ENCODE measurements at regions not wholly inside any gene's neighbourhood (a gene's known extent, or its start where the extent isn't known, plus 50 kb on each side); places are given as distances from the start of the nearest gene placed in this dataset.

- Histone ChIP-seq H3K4me3 (no peak overlapping the region), H3K4me1 (no peaks in the 10 kb centered on the region), H3K27me3 (no peaks in the 10 kb centered on the region), H3K9me3 (no peaks in the 10 kb centered on the region), H3K36me3 (replicated peaks in 1 of 2; ENCODE audit: insufficient read depth in 1 of 2, low read depth in 2 of 2) (no peaks in the 10 kb centered on the region), H3K27ac (no peak overlapping the region)
- TF ChIP-seq POLR2A (IDR thresholded peaks at IDR 0.05), result no peak
- TF ChIP-seq, protein P1, sequence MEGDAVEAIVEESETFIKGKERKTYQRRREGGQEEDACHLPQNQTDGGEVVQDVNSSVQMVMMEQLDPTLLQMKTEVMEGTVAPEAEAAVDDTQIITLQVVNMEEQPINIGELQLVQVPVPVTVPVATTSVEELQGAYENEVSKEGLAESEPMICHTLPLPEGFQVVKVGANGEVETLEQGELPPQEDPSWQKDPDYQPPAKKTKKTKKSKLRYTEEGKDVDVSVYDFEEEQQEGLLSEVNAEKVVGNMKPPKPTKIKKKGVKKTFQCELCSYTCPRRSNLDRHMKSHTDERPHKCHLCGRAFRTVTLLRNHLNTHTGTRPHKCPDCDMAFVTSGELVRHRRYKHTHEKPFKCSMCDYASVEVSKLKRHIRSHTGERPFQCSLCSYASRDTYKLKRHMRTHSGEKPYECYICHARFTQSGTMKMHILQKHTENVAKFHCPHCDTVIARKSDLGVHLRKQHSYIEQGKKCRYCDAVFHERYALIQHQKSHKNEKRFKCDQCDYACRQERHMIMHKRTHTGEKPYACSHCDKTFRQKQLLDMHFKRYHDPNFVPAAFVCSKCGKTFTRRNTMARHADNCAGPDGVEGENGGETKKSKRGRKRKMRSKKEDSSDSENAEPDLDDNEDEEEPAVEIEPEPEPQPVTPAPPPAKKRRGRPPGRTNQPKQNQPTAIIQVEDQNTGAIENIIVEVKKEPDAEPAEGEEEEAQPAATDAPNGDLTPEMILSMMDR (IDR thresholded peaks at IDR 0.05), result no peak
- ATAC-seq, result no peak
- intact Hi-C loops (cut with DNase I), result no loop called here
- 57 to 58% methylated on average over 2 of the region's 2 CpGs for WGBS, 2 donors
- no peak for DNase-seq
Measured at GRCh38 chr15:81895723-81896122, 150.1 kb downstream of the MEX3B start.

DNA sequence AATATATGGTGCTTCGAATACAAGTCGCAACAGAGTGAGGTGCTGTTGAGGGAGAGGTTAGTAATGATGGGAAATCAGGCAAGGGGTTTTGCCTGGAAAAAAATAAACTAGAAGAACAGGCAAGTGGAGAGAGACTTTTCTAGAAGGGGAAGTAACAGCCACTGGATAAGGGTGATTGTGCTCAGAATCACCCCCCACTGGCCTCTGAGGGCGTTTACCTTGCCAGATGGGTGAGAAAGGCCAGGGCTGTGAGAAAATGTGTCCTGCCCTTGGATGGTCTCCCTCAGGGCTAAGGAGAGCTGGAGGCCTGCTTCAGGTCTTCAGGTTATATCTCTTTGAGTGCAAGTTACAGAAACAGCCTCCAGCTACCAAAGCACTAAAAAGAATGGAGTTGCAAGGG is 151.8 kb downstream of the MEX3B start:
- intact Hi-C loops (cut with DNase I), result no loop called here

DNA sequence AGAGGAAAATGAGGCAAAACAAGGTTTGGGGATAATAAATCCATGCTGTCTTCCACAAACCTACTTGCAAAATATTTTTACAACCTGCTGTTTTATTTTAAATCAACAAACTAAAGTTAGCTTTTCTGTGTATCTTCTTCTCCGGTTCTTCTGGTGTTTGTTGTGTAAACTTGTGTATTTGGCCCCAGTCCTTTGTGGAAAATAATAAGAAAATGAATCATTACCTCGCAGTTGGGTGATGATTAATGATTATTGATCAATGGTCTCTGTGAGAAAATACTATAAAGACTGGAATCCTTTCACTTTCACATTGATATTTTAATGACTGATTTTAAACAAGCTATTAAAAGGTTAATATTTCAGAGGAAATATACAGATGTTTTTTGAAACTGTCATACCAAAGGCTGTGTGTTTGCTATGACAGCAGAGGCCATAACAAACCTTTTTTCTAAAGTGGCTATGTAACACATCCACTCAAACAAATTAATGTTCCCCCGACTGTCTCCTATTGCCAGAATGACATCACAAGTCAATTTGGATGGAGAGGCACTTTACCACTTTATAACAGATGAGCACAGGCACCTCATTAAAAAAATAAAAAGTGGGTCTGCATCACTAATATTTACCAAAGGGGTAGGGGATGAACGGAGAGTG is 152.5 kb downstream of the MEX3B start:
- intact Hi-C loops (cut with DNase I), result no loop called here
- H3K36me3 ChIP-seq (replicated peaks in 1 of 2; ENCODE audit: insufficient read depth in 1 of 2, low read depth in 2 of 2), result no peaks in the 10 kb centered on the region
- no peak overlapping the region for H3K27ac ChIP-seq
- DNase-seq, result no peak
- no peak overlapping the region for H3K4me3 ChIP-seq
- no peaks in the 10 kb centered on the region for H3K4me1 ChIP-seq
- no peaks in the 10 kb centered on the region for H3K27me3 ChIP-seq
- no peaks in the 10 kb centered on the region for H3K9me3 ChIP-seq
- no peak for ATAC-seq
- 21 to 24% methylated on average over 4 of the region's 4 CpGs for WGBS, 2 donors
- no peak for TF ChIP-seq POLR2A (IDR thresholded peaks at IDR 0.05)
- TF ChIP-seq, protein P1 (IDR thresholded peaks at IDR 0.05), result no peak

More for the DNA sequence above, 151.8 kb downstream of the MEX3B start:
- ATAC-seq (no peak), DNase-seq (no peak)
- 78 to 79% methylated on average over 3 of the region's 3 CpGs for WGBS, 2 donors
- Histone ChIP-seq H3K36me3 (replicated peaks in 1 of 2; ENCODE audit: insufficient read depth in 1 of 2, low read depth in 2 of 2) (no peaks in the 10 kb centered on the region), H3K4me1 (no peaks in the 10 kb centered on the region), H3K9me3 (no peaks in the 10 kb centered on the region), H3K27ac (no peak overlapping the region), H3K4me3 (no peak overlapping the region), H3K27me3 (no peaks in the 10 kb centered on the region)
- no peak for TF ChIP-seq POLR2A (IDR thresholded peaks at IDR 0.05)
- TF ChIP-seq, protein P1 (IDR thresholded peaks at IDR 0.05), result no peak

GRCh38 chr15:81890496-81890895 is 155.3 kb downstream of the MEX3B start:
- 83 to 86% methylated on average over 1 of the region's 1 CpG for WGBS, 2 donors
- intact Hi-C loops (cut with DNase I), result no loop called here
- Histone ChIP-seq H3K4me3 (no peak overlapping the region), H3K9me3 (no peaks in the 10 kb centered on the region), H3K27me3 (no peaks in the 10 kb centered on the region), H3K4me1 (no peaks in the 10 kb centered on the region), H3K27ac (no peak overlapping the region), H3K36me3 (replicated peaks in 1 of 2; ENCODE audit: insufficient read depth in 1 of 2, low read depth in 2 of 2) (no peaks in the 10 kb centered on the region)
- DNase-seq (no peak), ATAC-seq (no peak)
- no peak for TF ChIP-seq POLR2A (IDR thresholded peaks at IDR 0.05)
- TF ChIP-seq, protein P1 (IDR thresholded peaks at IDR 0.05), result no peak

GRCh38 chr15:81889485-81889881 is 156.3 kb downstream of the MEX3B start:
- Histone ChIP-seq H3K4me1 (no peaks in the 10 kb centered on the region), H3K4me3 (no peak overlapping the region), H3K9me3 (no peaks in the 10 kb centered on the region), H3K27ac (no peak overlapping the region), H3K27me3 (no peaks in the 10 kb centered on the region), H3K36me3 (replicated peaks in 1 of 2; ENCODE audit: insufficient read depth in 1 of 2, low read depth in 2 of 2) (no peaks in the 10 kb centered on the region)
- TF ChIP-seq, protein P1 (IDR thresholded peaks at IDR 0.05), result no peak
- no peak for TF ChIP-seq POLR2A (IDR thresholded peaks at IDR 0.05)
- ATAC-seq, result no peak
- DNase-seq, result no peak
- 67 to 82% methylated on average over 2 of the region's 2 CpGs for WGBS, 2 donors
- intact Hi-C loops (cut with DNase I), result no loop called here
